GM12878 (cell line): ENCODE measurements at regions not wholly inside any gene's neighbourhood (a gene's known extent, or its start where the extent isn't known, plus 50 kb on each side); places are given as distances from the start of the nearest gene placed in this dataset.

Source experiments
- ATAC-seq: fragments of 200-7000 bp; cut with Tn5 transposase; 3 replicates; pipeline ENCODE4 v1.9.1; 2020; ENCODE audit warnings: mild to moderate bottlenecking, moderate library complexity
- BruUV-seq: library from RNA; stranded (reverse); fragments of 400-500 nt; replicated peaks from 2 replicates; lab custom pipeline; 2021; lab: Mats Ljungman, UMichigan
- CTCF ChIA-PET: fragments of 300-600 bp; sonication (Branson Sonifier 250); formaldehyde crosslinking; extraction: SDS; loops from one replicate; lab custom pipeline; 2021; ENCODE audit warnings: inconsistent platforms; lab: Yijun Ruan, JAX
- POLR2A ChIA-PET: fragments of 350-600 bp; formaldehyde crosslinking; extraction: SDS; loops from one replicate; lab custom pipeline; 2021; ENCODE audit warnings: inconsistent platforms; lab: Charles Lee
- RAD21 ChIA-PET: fragments of 300-600 bp; sonication (Branson Sonifier 250); formaldehyde crosslinking; loops from one replicate; lab custom pipeline; 2023; ENCODE audit warnings: antibody characterized with exemption; ENCODE audit not compliant: unreplicated experiment; lab: Charles Lee
- SMC1A ChIA-PET: fragments of 300-600 bp; sonication (Branson Sonifier 250); formaldehyde crosslinking; loops from one replicate; lab custom pipeline; 2023; ENCODE audit not compliant: unreplicated experiment, uncharacterized antibody; lab: Charles Lee
- DNase-seq: peaks from one replicate; pipeline ENCODE4 v3.0.0-alpha.2; 2011; ENCODE audit warnings: low read depth, low spot score
- FAIRE-seq: peaks from 3 replicates; lab custom pipeline; 2011; peaks lifted over from hg19 to GRCh38; lab: Jason Lieb, UNC
- H2AFZ ChIP-seq: 2 replicates; pipeline ENCODE4 v1.6.0; 2011; ENCODE audit warnings: low read depth, low read length, control low read depth; ENCODE audit not compliant: control insufficient read depth
- H3K27ac ChIP-seq: 2 replicates; pipeline ENCODE4 v1.5.1; 2011; ENCODE audit warnings: control low read depth; ENCODE audit not compliant: control insufficient read depth, insufficient read depth
- H3K27me3 ChIP-seq, 2 experiments: replicated peaks in 1 of 2; 2 replicates each; pipeline versions ENCODE4 v1.6.0 to v1.6.1; 2011; ENCODE audit warnings: low read length in 1 of 2; ENCODE audit not compliant: control insufficient read depth in 2 of 2, insufficient read depth in 2 of 2
- H3K36me3 ChIP-seq, 2 experiments: 2 replicates each; pipeline ENCODE4 v1.5.1; 2011; ENCODE audit warnings: low read length in 1 of 2; ENCODE audit not compliant: control insufficient read depth in 2 of 2, insufficient read depth in 2 of 2
- H3K4me1 ChIP-seq: 2 replicates; pipeline ENCODE4 v1.6.1; 2011; ENCODE audit warnings: mild to moderate bottlenecking, low read length, moderate library complexity, mixed read lengths; ENCODE audit not compliant: control insufficient read depth, insufficient read depth
- H3K4me2 ChIP-seq: 2 replicates; pipeline ENCODE4 v1.6.0; 2011; ENCODE audit warnings: control low read depth; ENCODE audit not compliant: control insufficient read depth, insufficient read depth
- H3K4me3 ChIP-seq: fragments of 200-600 bp; sonication (generic); 2 replicates; pipeline ENCODE4 v1.5.1; 2016
- H3K79me2 ChIP-seq: 2 replicates; pipeline ENCODE4 v1.6.0; 2011; ENCODE audit warnings: low read length; ENCODE audit not compliant: control insufficient read depth, insufficient read depth
- H3K9ac ChIP-seq: 2 replicates; pipeline ENCODE4 v1.8.0; 2011; ENCODE audit warnings: low read length, control low read depth, mixed read lengths; ENCODE audit not compliant: control insufficient read depth, insufficient read depth
- H3K9me3 ChIP-seq: replicated peaks from 3 replicates; pipeline ENCODE4 v1.5.1; 2011; ENCODE audit warnings: mild to moderate bottlenecking, low read length; ENCODE audit not compliant: control insufficient read depth, insufficient read depth
- H4K20me1 ChIP-seq: 2 replicates; pipeline ENCODE4 v1.6.0; 2011; ENCODE audit not compliant: control insufficient read depth, insufficient read depth
- HDAC6 ChIP-seq: fragments of 200-600 bp; sonication (generic); IDR thresholded peaks from one replicate; pipeline ENCODE4 v1.8.0; 2017; ENCODE audit warnings: antibody characterized with exemption; ENCODE audit not compliant: unreplicated experiment
- LARP7 ChIP-seq: fragments of 450-650 bp; IDR thresholded peaks from 2 replicates; pipeline ENCODE4 v1.6.1; 2017; ENCODE audit warnings: mild to moderate bottlenecking
- NFIC ChIP-seq: IDR thresholded peaks from 2 replicates; pipeline ENCODE4 v1.6.1; 2012; ENCODE audit warnings: low read depth, mild to moderate bottlenecking, inconsistent platforms, low read length, moderate library complexity
- POLR2AphosphoS2 ChIP-seq: IDR thresholded peaks from 2 replicates; pipeline ENCODE4 v1.6.1; 2011; ENCODE audit warnings: low read depth, mild to moderate bottlenecking, low read length, improper control_type of control experiment, moderate library complexity
- RCOR1 ChIP-seq: conservative IDR thresholded peaks from 2 replicates; pipeline ENCODE4 v1.6.1; 2012; ENCODE audit warnings: low read depth, low read length, improper control_type of control experiment
- REST ChIP-seq: IDR thresholded peaks from 2 replicates; pipeline ENCODE4 v1.6.1; 2012; ENCODE audit warnings: mild to moderate bottlenecking, low read depth, low read length
- SRF ChIP-seq, 2 experiments: IDR thresholded peaks; 2 replicates each; pipeline ENCODE4 v1.6.1; 2011; ENCODE audit warnings: low read depth in 2 of 2, low read length in 2 of 2, mild to moderate bottlenecking in 1 of 2, moderate library complexity in 1 of 2
- ZBTB40 ChIP-seq: fragments of 450-650 bp; IDR thresholded peaks from 2 replicates; pipeline ENCODE4 v1.6.1; 2016; ENCODE audit warnings: mild to moderate bottlenecking, moderate library complexity, borderline replicate concordance
- ZNF384 ChIP-seq: IDR thresholded peaks from 2 replicates; pipeline ENCODE4 v1.6.1; 2012; ENCODE audit warnings: low read depth, mild to moderate bottlenecking, low read length, improper control_type of control experiment, borderline replicate concordance
- WGBS: methylation state at CpG from one replicate; pipeline ENCODE4 v1.1.6; 2016; ENCODE audit warnings: low lambda C conversion rate; ENCODE audit not compliant: insufficient replicate concordance, insufficient coverage; ENCODE audit errors: missing lambda C conversion rate; 5-methylcytosine and 5-hydroxymethylcytosine counted together
- in situ Hi-C: fragments of 300-500 bp; cut with MboI; formaldehyde crosslinking; loops from 9 replicates; pipeline ENCODE4 v1.14.3; 2018; ENCODE audit warnings: mixed read lengths
- intact Hi-C: fragments of 100-400 bp; cut with micrococcal nuclease; formaldehyde crosslinking; loops from one replicate; pipeline ENCODE4 v1.14.2; 2022; ENCODE audit not compliant: unreplicated experiment

GRCh38 chr3:1552831-1553230 lies 460.0 kb downstream of the CNTN6 start:
- no peak for TF ChIP-seq SRF (IDR thresholded peaks at IDR 0.05; ENCODE audit: low read depth in 2 of 2, low read length in 2 of 2)
- no TSS peak for BruUV-seq
- H2AFZ ChIP-seq: no peak overlapping the region
- POLR2A ChIA-PET: no interaction called here
- no peaks in the 10 kb centered on the region for H3K36me3 ChIP-seq
- no peak overlapping the region for H3K9ac ChIP-seq
- H3K27ac ChIP-seq: no peak overlapping the region
- ATAC-seq (no peak), DNase-seq (no peak), FAIRE-seq (no peak)
- RAD21 ChIA-PET: no interaction called here
- in situ Hi-C loops (no loop called here), intact Hi-C loops (no loop called here)
- no peaks in the 10 kb centered on the region for H4K20me1 ChIP-seq
- H3K27me3 ChIP-seq: no peaks in the 10 kb centered on the region
- CTCF ChIA-PET: no interaction called here
- no peaks in the 10 kb centered on the region for H3K9me3 ChIP-seq
- H3K4me1 ChIP-seq: no peaks in the 10 kb centered on the region
- no peak overlapping the region for H3K4me3 ChIP-seq
- H3K4me2 ChIP-seq: no peak overlapping the region
- H3K79me2 ChIP-seq: no peaks in the 10 kb centered on the region
- WGBS: 27% methylated on average over 1 of the region's 1 CpG
- SMC1A ChIA-PET: no interaction called here

- Histone ChIP-seq H4K20me1 (no peaks in the 10 kb centered on the region), H3K9me3 (no peaks in the 10 kb centered on the region), H3K36me3 (no peaks in the 10 kb centered on the region), H3K27ac (no peak overlapping the region), H3K79me2 (no peaks in the 10 kb centered on the region), H2AFZ (no peak overlapping the region), H3K4me2 (no peak overlapping the region), H3K27me3 (no peaks in the 10 kb centered on the region), H3K4me3 (no peak overlapping the region), H3K9ac (no peak overlapping the region), H3K4me1 (no peaks in the 10 kb centered on the region)
- RAD21 ChIA-PET: no interaction called here
- BruUV-seq: no TSS peak
- intact Hi-C loops: no loop called here
- in situ Hi-C loops: no loop called here
- FAIRE-seq: no peak
- CTCF ChIA-PET: interaction anchor here (0.7 kb wide), 1 partner anchor 925 kb away, joined by 3 read pairs; no protein-coding TSS in a partner anchor
- ATAC-seq: no peak
- SMC1A ChIA-PET: interaction anchor here (0.9 kb wide), 1 partner anchor 12 kb away, joined by 3 read pairs; no protein-coding TSS in a partner anchor
- WGBS: 32% methylated on average over 3 of the region's 3 CpGs
- DNase-seq: no peak
- POLR2A ChIA-PET: no interaction called here
- TF ChIP-seq LARP7 (no peak), NFIC (no peak), HDAC6 (no peak), POLR2AphosphoS2 (no peak), RCOR1 (no peak), REST (no peak), ZBTB40 (no peak), ZNF384 (no peak)
These were observed 468.6 kb downstream of the CNTN6 start for GRCh38 chr3:1561427-1561826.
